ENCODE measurements at regions not wholly inside any gene's neighbourhood (a gene's known extent, or its start where the extent isn't known, plus 50 kb on each side); places are given as distances from the start of the nearest gene placed in this dataset.

DNA sequence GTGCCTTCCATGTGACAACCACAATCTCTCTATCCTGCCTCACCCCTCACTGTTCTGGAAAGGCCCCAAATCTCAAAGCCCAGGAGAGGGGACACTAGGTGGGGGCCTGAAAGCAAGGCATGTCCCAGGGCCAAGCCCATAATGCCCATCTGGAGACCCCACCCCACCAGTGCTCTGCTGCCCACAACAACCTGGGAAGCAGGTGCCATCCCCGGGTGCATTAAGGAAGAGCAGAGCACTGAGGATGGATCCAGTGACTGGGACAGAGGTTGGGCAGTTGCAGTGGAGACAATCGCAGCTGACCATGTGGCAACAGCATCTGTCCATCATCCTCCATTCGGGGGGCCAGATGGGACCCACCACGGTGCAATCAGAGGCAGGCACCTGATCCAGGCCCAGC is 106.2 kb upstream of the PRR20G start:
- no peak for DNase-seq

DNA sequence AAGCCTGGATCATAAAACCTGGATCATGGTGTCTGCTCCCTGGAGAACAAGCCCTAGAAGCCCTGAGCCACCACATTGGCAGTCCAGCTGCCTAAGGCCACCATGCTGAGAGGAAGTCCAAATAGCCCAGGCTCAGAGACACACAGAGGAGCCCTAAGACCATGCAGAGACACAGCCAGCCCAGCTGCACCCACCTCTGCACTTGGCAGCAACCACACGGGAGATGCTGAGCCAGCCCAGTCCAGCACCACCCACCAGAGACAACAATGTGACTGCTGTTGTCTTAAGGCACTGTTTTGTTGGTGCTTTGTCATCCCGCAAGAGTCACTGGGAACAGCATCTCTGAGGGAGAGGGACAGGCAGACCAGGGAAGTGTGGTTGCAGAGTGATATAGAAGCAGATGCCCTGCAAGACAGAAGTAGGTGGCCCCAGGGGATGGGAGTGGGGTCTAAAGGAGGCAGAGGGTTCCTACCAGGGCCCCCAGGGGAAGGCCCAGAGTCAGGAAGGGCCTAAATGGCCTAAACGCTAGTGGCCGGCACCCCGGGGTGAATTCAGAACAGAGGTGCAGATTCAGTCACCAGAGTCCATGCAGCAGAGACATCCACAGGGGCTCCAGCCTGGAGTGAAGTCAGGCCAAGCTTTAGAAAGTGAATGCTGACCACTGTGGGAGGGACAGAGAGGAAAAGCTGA is 105.4 kb upstream of the PRR20G start:
- no peak for DNase-seq

DNA sequence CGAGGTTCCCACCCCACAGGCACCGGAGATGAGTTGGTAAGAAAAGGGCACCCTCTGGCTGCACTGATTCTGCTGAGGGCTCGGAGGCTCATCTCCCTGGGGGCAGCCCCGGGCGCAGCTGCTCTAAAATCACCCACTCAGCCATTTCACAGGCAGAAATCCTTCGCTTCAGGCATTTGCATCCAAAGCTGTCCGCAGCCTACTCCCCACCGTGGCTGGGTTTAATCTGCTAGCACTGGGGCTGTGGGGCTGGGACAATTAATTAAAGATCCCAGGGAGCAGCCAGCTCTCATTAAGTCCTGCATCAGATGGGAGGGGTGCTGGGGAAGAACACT is 104.3 kb upstream of the PRR20G start:
- DNase-seq = no peak

DNA sequence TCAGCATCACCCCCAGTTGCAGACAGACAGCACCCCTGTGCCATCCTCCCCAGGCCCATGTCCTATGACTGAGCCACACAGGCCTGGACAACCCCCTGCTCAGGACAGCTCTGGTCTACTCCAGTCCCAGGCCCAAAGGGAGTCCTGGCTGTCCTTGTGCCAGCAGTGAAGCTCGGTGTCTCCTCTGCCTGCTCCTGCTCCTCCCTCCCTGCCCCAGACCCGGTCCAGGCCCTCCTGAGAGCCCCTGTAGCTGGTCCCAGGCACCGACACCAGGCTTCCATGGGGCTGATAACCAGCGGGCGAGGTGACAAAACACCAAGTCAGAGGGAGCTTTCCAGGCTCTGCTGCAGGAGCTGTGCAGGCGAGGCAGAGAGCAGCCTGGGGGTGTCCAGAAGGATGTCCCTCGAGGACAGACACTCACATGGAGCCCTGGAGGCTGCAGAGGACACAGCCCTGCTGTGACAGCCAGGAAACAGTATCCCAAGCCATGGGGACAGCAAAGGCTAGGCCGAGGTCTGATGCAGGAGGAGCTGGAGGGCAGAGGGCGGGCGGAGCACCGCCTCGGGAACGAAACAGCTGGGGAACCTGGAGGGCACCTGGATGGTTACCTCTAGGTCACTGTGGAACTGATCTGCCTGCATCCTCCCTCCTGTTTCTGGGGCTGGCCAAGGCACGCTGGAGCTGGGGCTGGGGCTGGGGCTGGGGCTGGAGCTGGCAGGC is 103.8 kb upstream of the PRR20G start:
- no peak for DNase-seq

DNA sequence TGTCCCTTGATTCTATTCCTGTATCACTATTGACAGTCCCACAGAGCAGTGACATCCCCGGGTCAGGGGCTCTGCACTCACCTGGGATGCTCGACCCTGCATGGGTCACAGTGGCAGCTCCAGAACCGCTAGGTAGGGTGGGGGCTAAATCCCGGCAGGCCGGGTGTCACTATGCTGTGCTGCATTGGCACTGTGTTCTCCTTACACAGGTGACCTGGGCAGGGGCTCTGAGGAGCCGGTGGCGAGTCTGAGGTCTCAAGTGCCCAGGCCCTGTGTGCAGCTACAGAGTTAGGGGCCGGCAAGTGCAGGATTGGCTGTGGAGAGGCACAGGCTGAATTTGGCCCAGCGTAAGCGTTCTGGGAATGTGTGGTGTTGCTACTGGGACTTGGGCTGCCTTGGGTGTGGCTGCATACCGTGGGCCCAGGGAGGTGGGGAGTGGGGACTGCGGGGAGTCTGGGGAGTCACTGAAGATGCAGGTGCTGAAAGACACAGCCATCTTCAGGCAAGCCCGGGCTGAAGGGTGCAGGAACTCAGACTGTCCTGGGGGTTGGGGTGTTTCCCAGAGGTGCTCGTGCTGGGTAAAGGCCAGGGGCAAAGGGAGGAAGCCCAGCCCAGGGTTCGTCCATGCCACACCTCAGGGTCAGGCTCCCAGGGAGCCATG is 102.6 kb upstream of the PRR20G start:
- DNase-seq = no peak

DNA sequence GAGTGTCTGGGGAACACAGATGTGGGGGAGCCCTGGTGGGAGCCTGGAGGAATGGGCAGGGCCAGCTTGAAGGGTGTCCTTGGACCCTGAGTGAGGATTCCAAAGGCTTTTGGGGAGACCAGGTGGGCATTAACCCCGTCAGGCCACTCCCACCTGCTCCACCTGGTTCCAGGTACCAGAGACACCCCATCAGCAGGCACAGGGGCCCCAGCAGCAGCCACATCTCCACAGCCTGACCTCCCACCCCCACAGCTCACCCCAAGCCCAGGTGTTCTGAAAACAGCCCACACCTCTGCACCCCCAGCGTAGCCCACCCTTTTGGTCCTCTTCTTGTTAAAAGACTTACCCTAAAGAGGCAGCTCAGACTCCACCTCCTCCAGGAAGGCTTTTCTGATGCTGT is 102.1 kb upstream of the PRR20G start:
- DNase-seq = no peak

DNA sequence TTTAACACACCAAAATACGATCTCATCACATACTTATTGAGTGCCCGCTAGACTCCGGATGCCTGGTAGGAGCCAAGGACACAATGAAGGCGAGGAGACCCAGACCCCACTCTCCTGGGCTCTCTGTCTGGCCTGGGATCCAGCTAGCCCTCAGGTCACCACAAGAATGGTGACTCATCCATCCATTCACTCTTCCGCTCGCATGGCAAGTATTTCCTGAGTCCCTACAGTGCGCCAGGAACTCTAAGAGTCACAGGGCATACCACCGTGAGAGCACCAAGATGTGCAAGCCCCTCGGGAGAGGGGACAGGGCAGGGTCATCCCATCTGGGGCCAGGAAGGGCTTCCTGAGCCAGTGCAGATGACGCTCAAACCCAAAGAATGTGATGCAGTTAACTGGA is 101.6 kb upstream of the PRR20G start:
- no peak for DNase-seq

DNA sequence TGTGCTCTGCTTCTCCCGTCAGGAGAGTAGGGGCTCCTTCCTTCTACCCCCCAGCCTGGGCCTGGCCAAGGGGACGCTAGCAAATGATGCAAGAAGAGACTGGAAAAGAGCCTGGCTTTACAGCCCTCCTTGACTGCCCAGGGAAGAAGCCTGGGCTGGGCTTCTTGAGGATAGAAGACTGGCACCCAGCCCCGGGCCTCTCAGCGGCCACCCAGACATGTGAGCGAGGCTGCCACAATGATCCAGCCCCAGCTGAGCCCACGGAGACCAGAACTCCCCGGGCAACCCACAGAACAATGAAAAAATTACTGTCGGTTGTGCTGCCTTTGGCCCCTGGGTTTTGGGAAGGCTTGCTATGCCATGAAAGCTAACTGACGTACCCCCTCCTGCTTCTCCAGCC is 100.6 kb upstream of the PRR20G start:
- DNase-seq = no peak

DNA sequence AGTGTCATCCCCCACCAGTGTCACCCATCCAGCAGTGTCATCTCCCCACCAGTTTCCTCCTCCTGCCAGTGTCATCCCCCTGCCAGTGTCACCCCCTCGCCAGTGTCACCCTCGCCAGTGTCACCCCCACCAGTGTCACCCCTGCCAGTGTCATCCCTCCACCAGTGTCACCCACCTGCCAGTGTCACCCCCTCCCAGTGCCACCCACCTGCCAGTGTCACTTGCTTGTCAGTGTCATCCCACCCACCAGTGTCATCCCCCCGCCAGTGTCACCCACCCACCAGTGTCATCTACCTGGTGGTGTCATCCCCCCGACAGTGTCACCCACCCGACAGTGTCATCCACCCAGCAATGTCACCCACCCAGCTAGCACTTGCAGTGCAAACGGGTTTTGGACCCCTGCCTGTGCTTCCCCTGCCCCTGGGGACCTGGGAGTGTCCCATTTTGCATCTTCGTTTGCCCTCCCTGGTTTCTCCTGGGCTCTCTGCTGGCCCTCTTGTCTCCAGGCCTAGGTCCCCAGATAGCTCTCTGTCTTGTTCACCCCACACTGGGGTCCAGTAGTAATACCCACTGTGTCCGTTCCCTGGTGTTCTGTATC is 99.8 kb upstream of the PRR20G start:
- DNase-seq = no peak

DNA sequence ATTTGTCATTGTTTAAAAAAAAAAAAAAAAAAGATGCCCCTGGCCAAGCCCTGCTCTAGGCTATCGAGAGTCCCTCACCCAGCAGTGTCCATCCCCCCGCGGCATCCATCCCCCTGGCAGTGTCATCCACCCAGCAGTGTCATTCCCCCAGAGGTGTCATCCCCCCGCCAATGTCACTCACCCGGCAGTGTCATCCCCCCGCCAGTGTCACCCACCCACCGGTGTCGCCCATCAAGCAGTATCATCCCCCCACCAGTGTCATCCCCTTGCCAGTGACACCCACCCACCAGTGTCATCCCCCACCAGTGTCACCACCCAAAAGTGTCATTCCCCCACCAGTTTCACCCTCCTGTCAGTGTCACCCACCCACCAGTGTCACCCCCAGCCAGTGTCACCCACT is 99.3 kb upstream of the PRR20G start:
- DNase-seq = no peak

DNA sequence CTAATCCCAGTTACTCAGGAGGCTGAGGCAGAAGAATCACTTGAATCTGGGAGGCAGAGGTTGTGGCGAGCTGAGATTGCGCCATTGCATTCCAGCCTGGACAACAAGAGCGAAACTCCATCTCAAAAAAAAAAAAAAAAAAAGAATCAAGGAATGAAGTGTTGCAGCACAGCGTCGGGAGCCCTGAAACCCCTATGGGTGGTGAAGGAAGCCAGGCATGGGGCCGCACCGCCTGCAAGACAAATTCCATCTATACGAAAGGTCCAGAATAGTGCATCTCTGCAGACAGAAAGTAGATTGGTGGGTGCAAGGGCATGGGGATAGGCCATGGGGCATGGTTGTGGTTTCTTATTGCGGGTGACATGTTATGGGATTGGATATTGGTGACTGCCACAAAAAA is 98.6 kb upstream of the PRR20G start:
- no peak for DNase-seq

DNA sequence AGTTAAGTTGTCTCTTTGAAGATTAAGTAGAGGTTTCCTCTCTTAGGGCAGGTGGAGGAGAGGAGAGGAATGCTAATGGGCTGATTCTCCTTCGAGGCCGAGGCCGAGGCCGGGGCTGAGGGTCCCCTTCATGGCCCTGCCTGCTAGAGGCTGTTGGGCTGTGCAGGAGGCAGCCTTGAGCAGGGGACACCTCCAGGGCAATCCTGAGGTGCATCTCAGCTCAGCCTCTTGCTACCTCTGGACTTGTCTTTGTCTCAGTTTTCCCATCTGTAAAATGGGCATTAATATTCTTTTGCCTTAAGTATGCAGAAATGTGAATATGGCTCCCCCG is 97.7 kb upstream of the PRR20G start:
- DNase-seq = no peak

DNA sequence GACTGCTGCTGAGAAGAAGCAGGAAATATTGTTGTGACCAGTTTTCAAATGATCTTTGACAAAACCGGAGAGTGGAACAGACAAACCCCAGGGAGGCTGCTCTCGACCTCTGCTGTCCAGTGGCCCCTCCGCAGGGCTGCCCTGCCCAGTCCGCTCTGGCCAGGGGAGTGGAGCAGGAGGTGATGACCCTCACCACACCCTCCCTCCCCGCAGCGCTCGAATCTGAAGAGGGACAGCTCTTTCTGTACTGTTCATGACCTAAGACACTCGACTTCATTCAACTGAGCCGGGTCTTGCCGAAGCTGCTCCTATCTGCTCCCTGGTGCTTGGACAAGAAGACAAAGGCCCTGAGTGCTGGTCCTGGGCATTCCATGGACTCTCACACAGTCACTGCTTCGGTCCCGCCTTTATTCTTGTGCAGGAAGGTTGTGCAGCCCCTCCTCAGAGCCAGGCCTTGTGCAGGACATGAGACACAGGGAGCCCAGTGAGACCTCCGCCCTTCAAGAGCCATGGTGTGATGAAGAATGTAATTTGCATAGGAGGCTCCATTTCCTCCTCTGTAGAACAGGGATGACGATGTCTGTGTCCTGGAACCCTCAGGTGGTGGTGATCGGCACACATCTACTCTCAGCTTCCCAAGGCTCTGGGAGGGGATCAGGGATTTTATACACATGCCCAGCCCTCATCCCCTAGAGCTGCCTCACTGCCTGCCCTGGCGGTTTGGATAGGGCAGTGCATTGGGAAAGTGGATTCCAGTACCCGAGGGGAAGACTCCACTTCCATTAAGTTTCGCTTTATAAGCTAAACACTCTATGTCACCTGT is 97.1 kb upstream of the PRR20G start:
- DNase-seq = no peak

DNA sequence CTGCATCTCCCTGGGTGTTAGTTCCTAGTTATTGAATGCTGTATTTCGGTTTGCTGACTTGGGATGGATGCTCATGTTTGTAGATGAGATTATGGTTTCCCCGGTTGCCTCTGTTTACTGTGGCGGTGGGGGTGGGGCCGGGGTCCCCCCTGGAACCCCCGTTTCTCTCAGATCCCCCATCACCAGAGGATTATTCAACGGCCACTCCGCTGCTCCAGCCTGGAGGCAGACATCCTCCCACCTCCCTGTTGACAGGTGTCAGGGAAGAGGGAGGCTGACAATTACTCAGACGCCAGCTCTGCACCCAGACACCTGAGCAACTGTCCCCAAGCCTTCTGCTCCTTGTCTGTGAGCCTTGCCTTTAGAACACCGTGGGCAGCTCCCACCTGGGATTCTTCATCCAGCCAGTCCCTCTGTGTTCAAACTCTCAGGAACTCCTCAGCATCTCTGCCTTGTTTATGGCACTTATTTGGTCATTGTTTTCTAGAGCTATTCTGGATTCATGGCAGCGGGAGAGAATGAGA is 95.9 kb upstream of the PRR20G start:
- no peak for DNase-seq

DNA sequence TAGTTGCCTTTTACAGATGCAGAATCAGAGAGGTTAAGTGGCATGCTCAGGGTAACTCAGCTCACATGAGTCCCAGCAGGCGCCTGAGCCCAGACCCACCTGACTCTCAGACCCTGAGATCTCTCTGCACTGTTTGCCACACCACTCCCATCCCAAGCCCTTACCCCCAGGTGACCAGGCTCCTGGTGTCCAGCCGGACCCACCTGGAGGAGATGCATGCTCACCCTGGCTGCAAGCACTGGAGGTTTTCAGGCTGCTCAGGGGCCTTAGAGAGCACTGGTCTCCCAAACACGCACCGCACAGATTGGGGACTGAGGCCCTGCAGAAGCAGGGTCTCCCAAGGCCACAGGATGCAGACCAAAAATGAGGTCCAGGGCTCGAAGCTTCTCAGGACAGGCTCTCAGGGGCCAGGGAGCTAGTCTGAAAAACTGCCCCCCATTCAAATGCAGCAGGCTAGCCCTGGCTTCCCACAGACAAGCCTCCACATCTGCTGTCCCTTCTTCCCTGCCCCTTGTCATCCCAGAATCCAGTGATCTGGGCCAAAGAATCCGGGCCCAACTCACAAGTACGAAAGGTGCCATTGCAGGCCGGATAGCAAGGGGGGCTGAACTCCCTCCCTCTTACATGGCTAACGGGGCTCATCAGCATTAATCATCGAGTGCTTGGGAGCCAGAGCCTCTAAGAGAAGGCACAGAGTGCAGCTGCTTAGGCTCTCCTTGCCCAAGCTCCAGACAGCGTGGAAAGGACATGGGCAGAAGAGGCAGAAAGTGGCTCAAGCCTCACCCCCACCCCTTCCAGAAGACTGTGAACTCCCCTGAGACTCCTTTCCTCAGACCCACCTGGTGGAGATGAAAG is 90.2 kb upstream of the PRR20G start:
- DNase-seq = no peak

DNA sequence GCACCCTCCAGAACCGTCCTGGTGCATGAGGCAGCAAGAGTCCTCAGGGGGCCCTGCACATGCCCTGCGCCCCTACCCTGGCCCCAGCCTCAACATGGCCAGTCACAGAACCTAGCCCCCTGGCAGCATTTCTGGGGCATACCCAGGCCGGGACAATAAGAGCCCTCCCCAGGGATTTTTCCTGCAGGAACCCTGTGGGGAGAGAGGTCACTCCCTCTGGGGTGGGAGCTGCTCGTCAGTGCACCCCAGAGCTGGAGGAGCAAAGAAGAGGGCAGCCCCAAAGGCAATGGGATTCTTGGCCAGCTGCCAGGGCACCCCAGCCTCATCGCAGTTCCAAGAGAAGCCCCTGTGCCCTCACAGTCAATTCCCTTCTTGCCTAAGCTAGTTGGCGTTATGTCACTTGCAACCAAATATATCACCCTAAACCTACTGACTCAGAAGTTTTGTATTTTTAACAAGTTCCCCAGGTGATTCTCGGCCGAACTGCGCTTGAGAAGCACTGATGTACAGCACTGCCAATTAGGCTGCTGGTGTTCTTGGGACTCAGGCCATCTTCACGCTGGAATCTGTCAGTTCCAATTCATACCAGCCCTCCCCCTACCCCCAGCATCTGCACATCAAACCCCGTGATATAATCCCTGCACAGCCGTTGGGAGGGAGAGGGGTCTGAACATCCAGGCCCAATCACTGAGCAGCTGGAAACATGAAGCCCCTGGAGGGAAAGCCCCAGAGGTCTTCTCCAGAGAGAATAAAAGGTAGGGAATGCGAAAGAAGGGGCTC is 87.5 kb upstream of the PRR20G start:
- DNase-seq = no peak

DNA sequence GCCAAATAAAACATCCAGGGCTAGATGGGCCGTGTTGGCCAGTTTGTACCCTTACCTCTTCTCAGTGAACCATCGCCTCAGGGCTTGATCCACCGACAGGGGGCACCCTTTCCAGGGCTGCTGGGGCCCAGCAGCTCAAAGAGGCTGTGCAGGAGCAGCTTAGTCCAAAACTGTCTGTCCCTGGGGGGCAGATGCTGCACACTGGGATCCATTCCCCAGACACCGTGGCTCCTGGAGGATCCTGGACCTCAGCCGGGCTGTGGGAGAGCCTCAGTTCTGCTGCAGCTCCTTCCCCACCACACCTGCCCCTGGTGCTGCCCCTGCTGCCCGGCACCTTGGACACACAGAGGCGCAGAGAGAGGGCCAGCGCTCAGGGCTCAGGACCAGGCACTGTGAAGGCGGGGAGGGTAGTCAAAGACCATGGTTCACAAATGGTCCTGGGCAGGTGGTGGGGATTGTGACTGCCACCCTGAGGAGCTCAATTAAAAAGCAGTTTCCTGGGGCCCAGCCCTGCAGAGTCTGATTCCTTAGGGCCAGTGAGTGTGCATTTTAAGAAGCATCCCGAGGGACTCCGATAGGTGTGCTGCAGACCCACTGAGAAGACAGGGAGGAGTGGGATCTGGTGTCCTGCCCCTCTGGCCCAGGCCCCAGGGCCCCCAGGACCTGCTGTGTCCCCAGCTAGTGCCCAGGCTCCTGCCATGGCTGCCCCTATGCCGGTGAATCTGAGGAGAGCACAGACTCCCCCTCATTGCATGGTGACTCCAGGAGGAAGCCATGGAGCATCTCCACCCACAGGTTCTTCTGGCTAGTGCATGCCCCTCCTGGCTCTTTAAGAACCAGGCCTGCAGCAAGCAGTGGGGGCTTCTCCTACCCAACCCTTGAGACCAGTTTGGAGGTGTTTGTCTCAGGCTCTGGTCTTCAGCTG is 86.5 kb upstream of the PRR20G start:
- DNase-seq = no peak

DNA sequence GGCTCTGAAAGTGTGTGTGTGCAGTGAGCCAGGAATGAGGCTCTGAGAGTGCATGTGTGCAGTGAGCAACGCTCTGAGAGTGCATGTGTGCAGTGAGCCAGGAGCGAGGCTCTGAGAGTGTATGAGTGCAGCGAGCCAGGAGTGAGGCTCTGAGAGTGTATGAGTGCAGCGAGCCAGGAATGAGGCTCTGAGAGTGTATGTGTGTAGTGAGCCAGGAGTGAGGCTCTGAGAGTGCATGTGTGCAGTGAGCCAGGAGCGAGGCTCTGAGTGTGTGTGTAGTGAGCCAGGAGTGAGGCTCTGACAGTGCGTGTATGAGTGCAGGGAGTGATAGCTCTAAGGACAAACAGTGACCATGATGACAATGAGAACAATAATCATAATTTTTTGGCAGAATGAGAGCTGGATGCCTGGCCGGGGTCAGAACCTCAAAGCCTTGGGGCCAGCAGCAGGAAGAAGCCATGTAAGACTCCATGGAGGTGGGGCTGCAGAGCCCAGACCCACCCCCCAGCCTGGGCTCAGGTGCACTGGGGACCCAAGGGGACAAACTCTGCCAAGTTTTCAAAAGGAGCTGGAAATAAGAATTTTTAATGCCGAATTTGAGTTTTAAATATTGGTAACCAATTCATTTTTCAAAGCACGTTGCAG is 85.7 kb upstream of the PRR20G start:
- no peak for DNase-seq

DNA sequence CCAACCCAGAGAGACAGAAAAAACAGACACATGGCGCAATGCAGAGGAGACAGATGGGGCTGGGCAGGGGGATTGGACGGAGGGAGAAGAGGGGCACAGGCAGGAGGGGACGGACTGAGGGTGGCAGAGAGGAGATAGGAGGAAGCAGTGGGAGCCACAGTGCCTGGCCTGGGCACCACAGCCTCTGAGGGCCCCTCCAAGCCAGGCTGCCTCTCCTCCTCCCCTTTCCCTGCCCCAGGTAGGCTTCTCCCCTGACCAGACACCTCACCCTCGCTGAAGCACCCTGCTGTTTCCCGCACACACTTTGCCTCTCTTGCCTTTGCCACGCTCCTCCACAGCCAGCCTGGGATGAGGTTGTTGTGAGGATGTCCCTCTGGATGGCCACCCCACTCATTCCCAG is 84.0 kb upstream of the PRR20G start:
- no peak for DNase-seq

DNA sequence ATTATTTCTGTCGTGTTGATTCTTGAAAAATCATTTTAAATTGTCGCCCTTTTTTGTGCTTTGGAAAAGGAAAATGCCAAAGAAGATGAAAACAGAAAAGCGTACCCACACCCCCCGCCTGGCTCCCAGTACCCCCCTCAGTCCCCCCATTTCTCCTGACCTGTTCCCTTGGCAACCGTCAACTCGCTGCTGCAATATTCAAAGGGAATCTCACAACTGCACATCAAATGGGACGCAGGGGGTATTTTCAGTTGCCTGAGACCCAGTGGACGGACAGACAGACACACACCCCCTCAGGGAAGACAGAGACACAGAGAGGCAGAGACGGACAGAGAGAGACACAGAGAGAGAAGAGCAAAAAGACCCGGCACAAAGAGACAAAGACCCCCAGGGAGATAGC is 83.5 kb upstream of the PRR20G start:
- DNase-seq = no peak
